ENCODE measurements at regions not wholly inside any gene's neighbourhood (a gene's known extent, or its start where the extent isn't known, plus 50 kb on each side); places are given as distances from the start of the nearest gene placed in this dataset.

GRCh38 chr6:22020299-22021003 lies 276.4 kb downstream of the PRL start:
- DNase-seq (ENCODE audit: low spot score): no peak

DNA sequence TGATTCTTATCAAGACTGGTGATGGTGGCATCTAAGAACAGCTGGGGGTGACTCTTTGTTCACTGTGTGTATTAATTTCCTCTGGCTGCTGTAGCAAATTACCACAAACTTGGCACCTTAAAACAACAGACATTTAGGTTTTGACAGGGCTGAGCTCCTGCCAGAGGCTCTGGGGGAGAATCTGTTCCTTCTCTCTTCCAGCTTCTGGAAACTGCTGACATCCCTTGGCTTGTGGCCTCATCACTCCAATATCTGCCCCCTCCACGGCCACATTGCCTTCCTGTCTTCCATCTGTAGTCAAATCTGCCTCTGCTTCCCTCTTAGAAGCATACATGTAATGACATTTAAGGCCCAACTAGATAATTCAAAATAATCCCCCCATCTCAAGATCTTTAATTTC lies 274.9 kb downstream of the PRL start:
- DNase-seq (ENCODE audit: low spot score): no peak

- no peak for DNase-seq (ENCODE audit: low spot score)
These were observed 272.9 kb downstream of the PRL start for GRCh38 chr6:22023937-22024336.

GRCh38 chr6:22024973-22025467 lies 271.8 kb downstream of the PRL start:
- DNase-seq (ENCODE audit: low spot score): no peak

- no peak for DNase-seq (ENCODE audit: low spot score)
These were observed 271.2 kb downstream of the PRL start for GRCh38 chr6:22025468-22026163.

DNA sequence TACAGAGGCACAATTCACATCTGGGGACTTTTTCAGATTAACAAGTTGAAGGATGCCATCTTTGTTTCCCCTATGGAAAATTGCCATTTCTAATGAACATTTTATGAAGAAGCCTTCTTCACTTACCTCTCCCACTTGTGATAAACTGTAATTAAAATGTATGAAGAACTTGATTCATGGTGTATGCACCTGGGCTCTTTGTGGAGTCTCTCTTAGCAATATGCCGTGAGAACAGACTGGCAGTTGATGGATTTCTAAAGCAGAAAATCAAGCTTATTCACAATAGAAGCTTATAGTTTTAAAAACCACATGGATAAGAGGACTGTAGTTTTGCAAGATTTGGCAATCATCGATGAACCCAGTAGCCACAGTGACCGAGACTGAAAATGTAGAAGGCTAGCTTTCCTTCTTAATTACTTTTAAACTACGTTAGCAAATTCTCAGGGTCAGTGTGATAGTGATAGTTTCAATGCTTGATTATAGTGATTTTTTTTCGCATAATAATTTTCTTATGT lies 270.6 kb downstream of the PRL start:
- DNase-seq (ENCODE audit: low spot score): no peak

- DNase-seq (ENCODE audit: low spot score): no peak
These were observed 269.7 kb downstream of the PRL start for GRCh38 chr6:22027040-22027725.

GRCh38 chr6:22028403-22029090 lies 268.3 kb downstream of the PRL start:
- DNase-seq (ENCODE audit: low spot score): no peak

DNA sequence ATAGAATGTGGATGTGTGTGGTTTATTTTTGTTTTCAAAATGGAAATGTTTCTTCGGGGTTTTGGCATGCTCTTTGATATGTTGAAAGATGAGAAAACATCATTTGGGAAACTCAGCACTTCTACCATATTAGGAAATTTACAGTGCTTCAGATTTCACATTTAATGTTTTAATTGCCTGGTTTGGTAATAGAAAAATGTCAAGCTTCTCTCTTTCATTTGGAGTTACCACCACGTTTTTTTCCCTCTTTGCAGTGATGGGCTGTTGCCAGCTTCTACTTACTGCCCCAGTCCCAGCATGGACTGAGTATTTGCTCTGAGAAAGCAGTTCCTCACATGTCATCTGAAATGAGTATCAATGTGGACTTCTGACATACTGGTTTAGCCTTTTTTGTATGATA lies 267.7 kb downstream of the PRL start:
- no peak for DNase-seq (ENCODE audit: low spot score)

GRCh38 chr6:22030730-22031619 lies 265.9 kb downstream of the PRL start:
- no peak for DNase-seq (ENCODE audit: low spot score)

- DNase-seq (ENCODE audit: low spot score): no peak
These were observed 261.1 kb downstream of the PRL start for GRCh38 chr6:22035690-22036089.

DNA sequence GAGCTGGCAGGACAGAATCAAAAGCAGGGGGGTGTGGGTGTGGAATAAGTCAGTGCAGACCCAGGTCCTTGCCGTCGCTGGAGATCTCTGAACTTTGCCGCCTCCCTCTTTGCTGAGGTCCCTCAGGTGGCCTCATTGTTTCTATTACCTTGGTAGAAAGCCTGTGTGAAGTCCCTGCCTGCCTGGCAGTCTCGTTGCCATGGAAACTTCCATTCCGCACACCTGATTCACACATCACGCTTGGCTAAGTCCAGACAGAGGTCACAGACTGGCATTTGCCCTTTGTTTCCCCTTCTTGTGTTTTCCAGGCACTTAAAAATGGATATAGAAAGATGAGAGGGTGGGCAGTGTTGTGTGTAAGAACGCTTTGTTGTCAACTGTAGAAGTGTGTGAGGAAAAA lies 260.6 kb downstream of the PRL start:
- no peak for DNase-seq (ENCODE audit: low spot score)

DNA sequence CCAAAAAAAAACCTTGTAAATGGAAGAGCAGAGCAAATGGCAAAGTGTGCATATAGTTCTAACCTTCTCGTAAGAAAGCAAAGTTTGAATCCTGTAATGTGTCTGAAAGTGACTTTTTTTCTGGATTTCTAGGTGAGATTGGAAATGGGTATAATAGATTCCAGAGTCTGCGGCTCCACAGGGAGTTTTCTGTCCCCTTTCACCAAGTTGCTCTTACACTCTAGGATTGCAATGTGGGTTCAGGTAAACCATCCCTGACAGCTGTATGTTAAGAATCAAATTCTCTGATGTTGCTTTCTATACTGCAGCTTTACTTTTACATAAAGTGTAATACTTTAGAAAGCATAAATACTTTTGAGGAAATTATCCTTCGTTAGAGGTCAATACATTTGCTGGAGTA lies 260.1 kb downstream of the PRL start:
- no peak for DNase-seq (ENCODE audit: low spot score)

GRCh38 chr6:22041797-22042480 lies 254.9 kb downstream of the PRL start:
- DNase-seq (ENCODE audit: low spot score): no peak

- DNase-seq (ENCODE audit: low spot score): no peak
These were observed 254.1 kb downstream of the PRL start for GRCh38 chr6:22042706-22043105.

- DNase-seq (ENCODE audit: low spot score): no peak
These were observed 253.4 kb downstream of the PRL start for GRCh38 chr6:22043284-22043962.

- no peak for DNase-seq (ENCODE audit: low spot score)
These were observed 251.4 kb downstream of the PRL start for GRCh38 chr6:22045261-22045912.

DNA sequence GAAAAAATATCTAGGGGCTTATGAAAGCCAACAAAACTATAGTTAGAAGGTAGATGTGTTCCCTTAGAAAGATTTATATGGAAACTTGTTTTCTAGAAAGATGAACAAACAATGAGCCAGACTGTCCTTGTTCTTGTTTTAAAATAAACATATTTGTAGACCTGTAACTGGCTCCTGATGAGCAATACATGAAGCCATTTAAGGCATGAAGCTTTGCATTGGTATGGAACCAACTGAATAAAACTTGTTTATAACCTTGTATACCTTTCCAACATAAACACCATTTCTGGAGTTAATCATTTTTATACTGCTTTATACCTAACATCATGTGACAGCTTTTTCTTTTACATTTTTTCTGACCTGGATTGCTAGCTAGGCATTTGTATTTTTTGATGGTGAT lies 247.8 kb downstream of the PRL start:
- DNase-seq (ENCODE audit: low spot score): no peak
